GM06990 (cell line): ENCODE measurements at regions not wholly inside any gene's neighbourhood (a gene's known extent, or its start where the extent isn't known, plus 50 kb on each side); places are given as distances from the start of the nearest gene placed in this dataset.

Experiments used
- DNase-seq: peaks from one replicate; pipeline ENCODE4 v3.0.0-alpha.2; 2011; ENCODE audit not compliant: insufficient read length; ENCODE audit errors: extremely low read depth
- H3K27me3 ChIP-seq: replicated peaks from 2 replicates; pipeline ENCODE4 v1.6.0; 2011; ENCODE audit warnings: low read length; ENCODE audit not compliant: control insufficient read depth, insufficient read depth
- H3K36me3 ChIP-seq: 2 replicates; pipeline ENCODE4 v1.5.1; 2011; ENCODE audit warnings: low read length; ENCODE audit not compliant: control insufficient read depth, insufficient read depth
- H3K4me3 ChIP-seq: replicated peaks from 2 replicates; pipeline ENCODE4 v1.5.1; 2011; ENCODE audit warnings: low read depth, mild to moderate bottlenecking, control low read depth, low read length
- CTCF ChIP-seq: IDR thresholded peaks from 2 replicates; pipeline ENCODE4 v1.5.1; 2011; ENCODE audit warnings: low read length, control low read depth, mild to moderate bottlenecking, inconsistent platforms; ENCODE audit not compliant: insufficient read depth, poor library complexity, severe bottlenecking

DNA sequence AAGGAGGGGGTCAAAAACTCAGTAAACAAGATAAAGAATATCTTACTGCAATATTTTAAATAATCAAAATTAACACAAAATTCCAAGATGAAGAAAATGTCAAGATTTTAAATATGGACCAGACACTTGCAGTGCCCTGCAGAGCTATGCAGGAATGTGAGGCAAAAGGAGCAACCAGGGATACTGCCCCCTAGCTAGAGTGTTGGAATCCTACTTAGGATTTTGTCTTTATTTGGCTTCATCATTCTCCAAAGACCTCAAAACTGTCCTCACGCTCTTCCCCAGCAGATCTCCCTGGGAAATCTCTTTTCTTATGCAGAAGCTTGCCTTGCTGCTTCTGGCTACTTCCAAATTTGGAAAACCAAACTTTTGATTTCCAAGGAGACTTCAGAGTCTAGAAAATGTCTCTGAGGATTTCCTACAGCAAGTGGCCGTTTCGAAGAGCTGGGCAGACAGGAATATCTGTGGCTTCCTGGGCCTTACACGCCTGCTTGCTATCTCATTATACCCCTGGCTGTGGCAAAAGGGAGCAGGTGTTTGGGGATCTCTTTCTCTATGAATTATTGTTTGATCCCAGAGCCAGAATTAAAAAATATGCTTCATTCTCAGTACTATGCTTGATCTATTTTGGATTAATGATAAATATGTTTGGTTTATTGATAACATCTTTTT, 232.2 kb upstream of the BMPER start:
- Histone ChIP-seq H3K27me3 (no peaks in the 10 kb centered on the region), H3K36me3 (no peaks in the 10 kb centered on the region), H3K4me3 (no peak overlapping the region)
- no peak for DNase-seq
- TF ChIP-seq CTCF, result no peak

DNA sequence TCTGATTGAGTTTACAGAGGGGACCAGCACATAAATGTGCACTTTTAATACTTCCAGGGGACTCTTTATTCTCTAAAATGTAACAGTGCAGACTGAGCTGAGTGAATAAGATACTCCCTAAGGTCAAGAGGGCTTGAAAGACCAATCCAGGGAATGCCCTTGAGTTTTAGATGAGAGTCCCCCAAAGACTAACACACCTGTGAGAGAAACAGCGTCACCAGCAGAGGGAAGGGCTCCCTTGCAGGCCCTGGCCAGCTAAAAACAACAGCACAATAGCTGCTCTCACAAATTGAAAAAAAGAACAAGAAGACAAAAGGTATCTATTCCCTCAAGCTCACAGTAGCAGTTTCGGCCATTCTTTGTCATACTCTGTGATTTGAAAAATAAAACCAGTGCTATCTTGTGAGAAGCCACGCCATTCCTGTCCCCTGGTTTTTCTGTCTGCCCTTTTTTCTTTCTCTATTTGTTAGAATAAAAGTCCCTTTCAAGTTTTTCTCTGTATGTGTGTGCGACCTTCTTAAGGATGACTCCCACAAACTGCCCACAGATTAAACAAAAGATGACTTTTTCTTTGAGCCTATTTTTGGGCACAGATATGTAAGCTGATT, 230.4 kb upstream of the BMPER start:
- Histone ChIP-seq H3K27me3 (no peaks in the 10 kb centered on the region), H3K36me3 (no peaks in the 10 kb centered on the region), H3K4me3 (no peak overlapping the region)
- TF ChIP-seq CTCF, result no peak
- DNase-seq, result no peak

DNA sequence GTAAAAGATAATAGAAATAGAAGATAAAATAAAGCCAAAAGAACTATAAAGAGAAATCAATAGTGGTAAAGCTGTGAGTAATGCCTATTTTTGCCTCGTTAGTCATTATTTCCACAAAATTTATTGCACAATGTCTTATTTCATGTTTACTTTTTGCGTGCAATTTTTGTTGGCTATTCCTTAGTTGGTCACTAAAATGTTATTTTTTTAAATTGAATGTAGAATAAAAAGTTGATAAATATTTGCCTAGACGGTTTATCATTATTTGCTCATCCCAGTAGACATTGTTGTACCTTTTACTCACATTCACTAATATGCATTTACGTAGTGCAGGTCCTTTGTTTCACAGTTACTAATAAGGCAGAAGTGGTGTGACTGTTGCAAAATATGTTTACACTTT, 227.8 kb upstream of the BMPER start:
- no peak for DNase-seq
- Histone ChIP-seq H3K4me3 (no peak overlapping the region), H3K27me3 (no peaks in the 10 kb centered on the region), H3K36me3 (no peaks in the 10 kb centered on the region)
- TF ChIP-seq CTCF, result no peak

DNA sequence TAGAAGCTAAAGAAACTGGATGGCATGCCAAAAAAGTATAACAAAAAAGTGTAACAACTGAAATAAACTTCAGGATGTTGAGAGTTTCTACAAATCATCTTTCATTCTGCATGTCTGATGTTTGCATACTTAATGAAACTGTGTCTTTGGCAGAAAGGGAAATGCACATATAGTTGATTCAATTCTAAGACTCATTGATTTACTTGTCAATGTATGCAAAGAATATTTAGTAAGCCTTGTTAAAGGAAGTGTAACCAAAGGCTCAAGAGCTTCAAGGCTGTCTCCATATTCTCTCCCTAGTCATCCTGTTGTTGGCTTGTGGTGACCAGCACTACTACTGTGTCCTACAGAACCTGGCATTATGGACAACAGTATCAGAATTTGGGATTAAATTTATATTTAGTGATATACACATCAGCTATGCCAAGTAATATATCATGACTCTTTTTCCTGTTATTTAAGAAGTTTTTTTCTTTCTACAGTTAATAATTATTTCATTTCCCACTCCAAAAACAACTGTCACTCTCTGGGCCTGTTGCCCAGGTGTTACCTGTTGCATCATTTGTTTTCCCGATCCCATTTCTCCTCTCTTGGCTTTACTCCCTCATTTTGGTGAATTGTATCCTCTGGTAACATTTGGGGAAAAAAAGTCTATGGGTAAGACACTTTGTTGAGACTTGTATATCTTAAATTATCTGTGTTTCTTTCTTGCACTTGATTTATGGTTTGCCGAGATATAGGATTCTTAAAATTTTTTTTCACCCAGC, 226.6 kb upstream of the BMPER start:
- DNase-seq, result no peak
- Histone ChIP-seq H3K27me3 (no peaks in the 10 kb centered on the region), H3K4me3 (no peak overlapping the region), H3K36me3 (no peaks in the 10 kb centered on the region)
- TF ChIP-seq CTCF, result no peak

GRCh38 chr7:33680682-33681081, 224.7 kb upstream of the BMPER start:
- Histone ChIP-seq H3K4me3 (no peak overlapping the region), H3K27me3 (no peaks in the 10 kb centered on the region), H3K36me3 (no peaks in the 10 kb centered on the region)
- no peak for TF ChIP-seq CTCF
- DNase-seq, result no peak
